GM18505 (cell line): ENCODE measurements at regions not wholly inside any gene's neighbourhood (a gene's known extent, or its start where the extent isn't known, plus 50 kb on each side); places are given as distances from the start of the nearest gene placed in this dataset.

Experiments used
- ATAC-seq: cut with Tn5 transposase; IDR thresholded peaks from one replicate; pipeline ENCODE4 v1.9.1; 2021; ENCODE audit not compliant: unreplicated experiment
- POLR2A ChIP-seq: IDR thresholded peaks from 4 replicates; pipeline ENCODE4 v1.6.1; 2011; ENCODE audit warnings: borderline replicate concordance; ENCODE audit not compliant: insufficient read depth, insufficient read length; ENCODE audit errors: extremely low read depth

DNA sequence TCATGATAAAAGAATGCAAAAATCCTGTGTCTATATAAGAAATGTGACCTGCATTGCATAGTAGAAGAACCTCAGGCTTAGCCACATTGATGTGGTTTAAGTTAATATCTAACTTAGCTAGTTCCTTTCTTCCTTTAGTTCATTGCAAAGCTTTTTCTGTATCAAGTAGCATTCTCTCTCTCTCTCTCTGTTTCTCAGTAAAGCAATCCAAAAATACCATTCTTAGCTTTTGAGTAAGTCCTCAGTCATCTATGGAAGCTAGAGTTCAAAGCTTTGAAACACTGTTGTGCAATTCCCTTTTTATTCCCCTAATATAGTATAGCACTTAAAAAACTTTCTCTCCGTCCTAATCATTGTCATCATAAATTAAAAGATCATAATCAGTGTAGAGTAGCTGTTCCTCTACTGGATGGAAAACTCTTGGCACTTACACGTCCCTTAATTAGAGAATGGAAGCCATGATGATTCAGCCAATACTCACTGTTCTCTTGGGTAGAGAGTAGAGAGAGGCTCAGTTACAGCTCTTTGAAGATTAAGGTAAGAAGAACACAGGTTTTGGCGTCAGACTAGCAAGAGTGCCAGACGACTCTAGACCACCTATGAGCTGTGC, 350.3 kb upstream of the LYPLAL1 start:
- ATAC-seq: no peak
- TF ChIP-seq POLR2A: no peak

DNA sequence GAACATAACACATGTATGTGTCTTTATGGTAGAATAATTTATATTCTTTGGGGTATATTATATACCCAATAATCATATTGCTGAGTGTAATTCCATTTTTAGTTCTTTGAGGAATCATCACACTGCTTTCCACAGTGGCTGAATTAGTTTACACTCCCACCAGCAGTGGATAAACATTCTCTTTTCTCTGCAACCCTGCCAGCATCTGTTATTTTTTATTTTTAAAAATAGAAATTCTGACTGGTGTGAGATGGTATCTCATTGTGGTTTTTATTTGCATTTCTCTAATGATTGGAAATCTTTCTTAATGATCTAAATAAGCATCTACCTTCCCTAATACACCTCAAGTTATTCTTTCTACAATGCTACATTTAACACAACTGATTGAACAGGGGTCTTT, 346.2 kb upstream of the LYPLAL1 start:
- no peak for ATAC-seq
- no peak for TF ChIP-seq POLR2A

DNA sequence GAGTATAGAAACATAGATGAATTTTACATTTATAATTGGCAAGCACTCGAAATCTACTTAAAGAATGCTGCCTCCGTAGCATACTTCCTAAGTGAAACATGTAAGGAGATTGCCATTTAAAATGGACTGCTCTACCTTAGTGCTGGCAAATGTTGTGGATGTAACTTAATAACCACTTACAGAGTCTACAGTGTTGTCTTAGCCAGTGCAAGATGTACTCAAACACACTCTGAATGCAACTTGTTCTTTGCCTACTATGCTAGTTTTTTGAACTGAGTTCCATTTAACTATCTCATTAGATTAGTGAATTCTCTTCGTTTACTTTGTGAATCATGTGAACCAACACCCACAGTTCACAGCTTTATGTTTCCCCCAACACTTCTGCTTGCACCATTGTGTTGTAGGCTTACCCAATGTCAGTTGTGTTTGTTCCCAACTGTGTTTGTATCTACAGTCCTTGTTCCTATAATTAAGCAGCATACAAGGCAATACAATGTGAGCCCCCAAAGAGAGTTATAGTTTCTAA, 345.5 kb upstream of the LYPLAL1 start:
- no peak for TF ChIP-seq POLR2A
- ATAC-seq: no peak

DNA sequence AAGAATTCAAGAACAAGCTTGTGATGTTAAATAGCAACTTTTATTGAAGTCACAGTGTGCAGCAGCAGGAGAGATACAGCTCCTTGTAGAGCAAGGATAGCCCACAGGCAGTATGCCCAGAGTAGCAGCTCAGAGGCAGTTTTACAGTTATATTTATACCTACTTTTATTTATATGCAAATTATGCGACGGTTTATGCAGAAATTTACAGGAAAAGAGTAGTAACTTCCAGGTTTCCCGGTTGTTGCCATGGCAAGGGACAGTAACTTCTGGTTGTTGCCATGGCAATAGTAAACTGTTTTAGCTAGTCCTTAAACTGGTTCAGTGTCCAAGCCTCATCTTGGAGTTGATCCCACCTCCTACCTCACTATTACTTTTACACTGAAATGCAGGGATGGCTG, 344.6 kb upstream of the LYPLAL1 start:
- ATAC-seq: no peak
- TF ChIP-seq POLR2A: no peak

DNA sequence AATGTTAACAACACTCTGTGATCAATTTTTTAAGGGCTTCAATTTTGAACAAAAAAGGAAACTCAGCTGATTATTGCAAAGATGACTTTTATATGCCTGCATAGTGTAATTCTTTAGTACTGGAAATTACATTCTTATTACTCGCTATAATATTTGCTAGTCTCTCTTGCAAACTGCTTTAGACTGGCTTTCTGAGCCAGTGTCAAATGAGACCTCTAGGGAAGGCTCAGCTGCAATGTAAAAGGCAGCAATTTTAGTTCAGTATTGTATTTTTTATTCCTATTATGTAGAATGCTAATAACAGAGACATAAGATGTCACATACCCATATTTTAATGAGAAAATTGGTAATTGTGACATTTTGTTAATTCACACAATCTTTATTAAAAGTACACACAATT, 338.1 kb upstream of the LYPLAL1 start:
- no peak for TF ChIP-seq POLR2A
- ATAC-seq: no peak

DNA sequence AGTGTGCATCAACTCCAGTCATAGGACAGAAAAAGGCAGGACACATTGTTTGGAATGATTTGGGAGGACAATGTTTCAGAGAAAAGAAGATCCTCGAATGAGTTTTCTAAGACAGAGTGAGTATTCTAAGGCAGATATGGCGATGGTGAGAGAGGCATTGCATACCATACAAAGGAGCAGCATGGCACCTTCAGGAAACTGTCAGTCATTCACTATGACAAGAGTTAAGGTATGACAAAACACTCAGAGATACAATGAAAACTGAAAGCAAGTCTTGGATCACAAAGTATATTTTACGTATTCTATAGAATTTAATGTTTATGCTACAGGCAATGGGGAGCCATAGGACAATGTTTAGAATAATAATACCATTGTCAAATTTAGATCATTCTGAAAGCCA, 337.4 kb upstream of the LYPLAL1 start:
- ATAC-seq: no peak

DNA sequence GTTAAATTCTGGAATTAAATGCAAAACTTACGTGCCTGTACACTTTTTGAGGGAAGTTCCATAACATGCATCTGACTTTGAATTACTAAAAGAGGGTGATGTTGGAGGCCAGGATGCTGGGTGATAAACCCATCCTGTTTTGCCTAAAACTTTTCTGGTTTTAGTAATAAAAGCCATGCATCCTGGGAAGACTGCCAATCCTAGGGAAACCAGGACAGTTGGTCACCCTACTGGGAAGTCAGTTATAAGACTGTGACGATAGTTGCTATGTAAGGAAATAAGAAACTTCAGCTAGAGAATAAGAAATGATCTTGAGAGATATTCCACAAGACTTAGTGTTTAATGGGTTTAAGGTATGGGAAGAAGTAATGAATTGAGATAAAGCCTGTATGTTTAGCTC, 336.6 kb upstream of the LYPLAL1 start:
- TF ChIP-seq POLR2A: no peak
- no peak for ATAC-seq

More for the DNA sequence above, 337.4 kb upstream of the LYPLAL1 start:
- no peak for TF ChIP-seq POLR2A

DNA sequence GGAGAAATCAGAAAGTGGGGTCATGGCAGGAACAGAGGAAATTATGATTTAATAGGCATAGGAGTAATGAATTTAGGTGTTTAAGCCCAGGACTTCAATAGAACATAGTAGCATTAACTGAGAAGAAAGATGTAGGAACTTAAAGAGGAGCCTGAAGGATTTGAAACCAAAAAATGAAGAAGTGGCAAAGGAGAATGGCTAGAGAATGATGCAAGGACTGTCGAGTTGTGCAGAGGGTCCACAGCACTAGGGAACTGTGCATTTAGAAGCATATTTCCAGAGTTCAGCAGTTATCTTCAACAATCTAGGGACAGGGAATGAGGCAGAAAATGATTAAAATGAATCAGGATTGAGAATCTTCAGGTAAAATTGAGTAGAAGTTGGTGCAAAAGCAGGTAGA, 328.1 kb upstream of the LYPLAL1 start:
- ATAC-seq: no peak
- TF ChIP-seq POLR2A: no peak

DNA sequence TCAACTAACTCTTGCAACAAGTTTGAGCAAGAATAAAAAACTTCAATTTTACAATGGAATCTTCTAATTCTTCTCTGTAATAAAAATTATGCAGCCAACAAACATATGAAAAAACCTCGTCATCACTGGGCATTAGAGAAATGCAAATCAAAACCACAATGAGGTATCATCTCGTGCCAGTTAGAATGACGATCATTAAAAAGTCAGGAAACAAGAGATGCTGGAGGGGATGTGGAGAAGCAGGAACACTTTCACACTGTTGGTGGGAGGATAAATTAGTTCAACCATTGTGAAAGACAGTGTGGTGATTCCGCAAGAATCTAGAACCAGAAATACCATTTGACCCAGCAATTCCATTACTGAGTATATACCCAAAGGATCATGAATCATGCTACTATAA, 327.5 kb upstream of the LYPLAL1 start:
- TF ChIP-seq POLR2A: no peak
- ATAC-seq: no peak

DNA sequence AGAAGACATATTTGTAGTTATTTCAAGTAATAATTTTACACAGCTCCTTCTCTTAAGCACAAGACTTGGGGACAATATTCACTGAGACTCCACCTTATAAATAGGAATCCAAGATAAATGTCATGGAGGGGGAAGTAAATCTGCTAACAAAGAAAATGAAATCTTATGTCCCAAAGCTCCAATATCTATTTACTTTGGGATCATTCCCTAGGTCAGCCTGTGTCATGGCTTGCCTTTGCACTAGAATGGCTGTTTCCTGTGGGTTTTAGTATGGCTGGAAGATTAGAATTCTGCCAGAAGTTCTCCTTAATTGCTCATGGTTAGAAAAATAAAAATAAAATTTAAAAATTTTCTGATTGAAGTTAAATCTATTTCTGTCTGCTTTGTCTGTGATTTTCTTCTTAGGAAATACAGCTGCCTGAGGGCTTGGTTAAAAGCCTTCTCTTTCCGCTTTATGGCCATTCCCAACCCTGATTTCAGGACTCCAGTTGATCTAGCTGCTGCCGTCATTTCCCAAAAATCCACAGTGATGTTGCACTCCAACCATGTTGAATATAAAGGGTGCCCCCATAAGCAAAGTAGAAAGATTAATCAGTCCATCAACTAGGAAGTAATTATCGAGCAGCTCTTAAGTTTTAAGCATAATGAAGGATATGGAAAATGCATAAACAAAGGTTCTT, 326.4 kb upstream of the LYPLAL1 start:
- TF ChIP-seq POLR2A: no peak
- ATAC-seq: no peak

DNA sequence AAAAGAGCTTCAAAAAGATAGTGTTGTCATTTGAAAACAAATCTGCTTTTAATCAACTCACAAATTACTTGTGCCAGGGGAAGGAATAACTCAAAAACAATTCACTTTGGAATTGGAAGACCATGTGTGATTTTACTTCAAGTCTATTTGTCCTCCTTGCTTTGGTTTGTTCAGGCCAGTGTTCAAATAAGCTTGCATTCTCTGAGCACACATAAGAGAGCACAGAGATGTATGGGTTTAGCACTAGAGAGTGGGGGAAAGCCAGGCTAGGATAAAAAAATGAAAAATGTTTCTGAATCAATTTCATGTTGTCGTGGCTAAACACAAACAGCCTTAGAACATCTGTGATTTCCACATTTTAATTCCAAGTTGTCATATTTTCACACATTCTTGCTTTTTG, 325.7 kb upstream of the LYPLAL1 start:
- no peak for TF ChIP-seq POLR2A
- ATAC-seq: no peak

DNA sequence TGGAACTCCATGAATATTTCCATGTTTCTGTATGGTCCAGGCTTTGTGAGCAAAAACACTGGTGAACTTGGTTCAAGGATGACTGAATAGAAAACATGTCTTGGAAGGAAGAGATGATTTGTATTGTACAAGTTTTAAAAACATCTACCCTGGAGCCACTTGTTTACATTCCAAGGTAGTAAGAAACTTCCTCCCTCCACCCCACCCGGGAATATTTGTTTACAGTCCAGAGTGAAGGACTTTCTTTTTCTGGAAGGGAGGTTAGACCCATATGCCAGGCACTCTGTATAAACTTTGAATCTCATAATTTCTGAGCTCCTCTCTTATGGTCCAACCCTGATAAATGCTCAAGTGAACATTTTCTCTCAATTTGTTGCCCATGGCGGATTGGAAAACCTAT, 323.3 kb upstream of the LYPLAL1 start:
- TF ChIP-seq POLR2A: no peak
- ATAC-seq: no peak

DNA sequence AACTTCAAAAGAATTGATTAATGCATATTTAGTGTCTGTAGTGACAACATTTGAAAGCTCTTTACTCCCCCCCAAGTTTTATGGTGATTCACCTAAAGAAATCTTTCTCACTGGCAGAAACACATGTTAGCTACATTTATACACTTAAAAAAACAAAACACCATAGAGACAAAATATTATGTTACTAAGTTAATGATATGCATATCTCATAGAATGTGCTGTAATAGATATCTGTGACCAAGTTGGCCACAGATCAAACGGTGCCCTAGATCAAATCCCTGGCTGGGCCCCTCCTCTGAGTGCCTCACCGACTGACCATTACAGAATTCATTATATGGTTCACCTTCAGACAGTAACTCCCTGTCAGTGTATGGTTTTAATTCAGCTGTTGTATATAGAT, 322.1 kb upstream of the LYPLAL1 start:
- no peak for ATAC-seq

DNA sequence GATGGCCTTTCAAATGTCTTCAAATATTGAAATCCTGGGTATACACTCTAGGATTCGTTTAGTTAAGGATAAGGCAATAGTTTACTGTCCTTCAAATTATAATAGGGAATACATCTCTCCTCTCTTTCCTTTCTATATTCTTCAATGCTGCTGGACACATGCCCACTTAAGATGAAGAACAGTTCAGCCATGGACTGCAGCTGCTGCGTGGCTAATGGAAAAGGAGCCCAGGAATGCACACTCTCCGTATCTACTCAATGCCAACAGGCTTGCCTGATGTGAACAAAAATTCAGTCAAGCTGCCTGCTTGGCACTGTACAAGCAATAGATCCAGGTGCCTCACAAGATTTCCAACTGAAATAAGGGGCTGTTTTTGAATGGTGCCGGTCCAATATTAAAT, 321.2 kb upstream of the LYPLAL1 start:
- TF ChIP-seq POLR2A: no peak
- no peak for ATAC-seq

More for the DNA sequence above, 322.1 kb upstream of the LYPLAL1 start:
- no peak for TF ChIP-seq POLR2A
